GM12878 (cell line): ENCODE measurements at regions not wholly inside any gene's neighbourhood (a gene's known extent, or its start where the extent isn't known, plus 50 kb on each side); places are given as distances from the start of the nearest gene placed in this dataset.

Source experiments
- ATAC-seq: fragments of 200-7000 bp; cut with Tn5 transposase; 3 replicates; pipeline ENCODE4 v1.9.1; 2020; ENCODE audit warnings: mild to moderate bottlenecking, moderate library complexity
- BruUV-seq: library from RNA; stranded (reverse); fragments of 400-500 nt; replicated peaks from 2 replicates; lab custom pipeline; 2021; lab: Mats Ljungman, UMichigan
- CTCF ChIA-PET: fragments of 300-600 bp; sonication (Branson Sonifier 250); formaldehyde crosslinking; extraction: SDS; loops from one replicate; lab custom pipeline; 2021; ENCODE audit warnings: inconsistent platforms; lab: Yijun Ruan, JAX
- POLR2A ChIA-PET: fragments of 350-600 bp; formaldehyde crosslinking; extraction: SDS; loops from one replicate; lab custom pipeline; 2021; ENCODE audit warnings: inconsistent platforms; lab: Charles Lee
- RAD21 ChIA-PET: fragments of 300-600 bp; sonication (Branson Sonifier 250); formaldehyde crosslinking; loops from one replicate; lab custom pipeline; 2023; ENCODE audit warnings: antibody characterized with exemption; ENCODE audit not compliant: unreplicated experiment; lab: Charles Lee
- SMC1A ChIA-PET: fragments of 300-600 bp; sonication (Branson Sonifier 250); formaldehyde crosslinking; loops from one replicate; lab custom pipeline; 2023; ENCODE audit not compliant: unreplicated experiment, uncharacterized antibody; lab: Charles Lee
- DNase-seq: peaks from one replicate; pipeline ENCODE4 v3.0.0-alpha.2; 2011; ENCODE audit warnings: low read depth, low spot score
- FAIRE-seq: peaks from 3 replicates; lab custom pipeline; 2011; peaks lifted over from hg19 to GRCh38; lab: Jason Lieb, UNC
- H2AFZ ChIP-seq: 2 replicates; pipeline ENCODE4 v1.6.0; 2011; ENCODE audit warnings: low read depth, low read length, control low read depth; ENCODE audit not compliant: control insufficient read depth
- H3K27ac ChIP-seq: 2 replicates; pipeline ENCODE4 v1.5.1; 2011; ENCODE audit warnings: control low read depth; ENCODE audit not compliant: control insufficient read depth, insufficient read depth
- H3K27me3 ChIP-seq, 2 experiments: replicated peaks in 1 of 2; 2 replicates each; pipeline versions ENCODE4 v1.6.0 to v1.6.1; 2011; ENCODE audit warnings: low read length in 1 of 2; ENCODE audit not compliant: control insufficient read depth in 2 of 2, insufficient read depth in 2 of 2
- H3K36me3 ChIP-seq, 2 experiments: 2 replicates each; pipeline ENCODE4 v1.5.1; 2011; ENCODE audit warnings: low read length in 1 of 2; ENCODE audit not compliant: control insufficient read depth in 2 of 2, insufficient read depth in 2 of 2
- H3K4me1 ChIP-seq: 2 replicates; pipeline ENCODE4 v1.6.1; 2011; ENCODE audit warnings: mild to moderate bottlenecking, low read length, moderate library complexity, mixed read lengths; ENCODE audit not compliant: control insufficient read depth, insufficient read depth
- H3K4me2 ChIP-seq: 2 replicates; pipeline ENCODE4 v1.6.0; 2011; ENCODE audit warnings: control low read depth; ENCODE audit not compliant: control insufficient read depth, insufficient read depth
- H3K4me3 ChIP-seq: fragments of 200-600 bp; sonication (generic); 2 replicates; pipeline ENCODE4 v1.5.1; 2016
- H3K79me2 ChIP-seq: 2 replicates; pipeline ENCODE4 v1.6.0; 2011; ENCODE audit warnings: low read length; ENCODE audit not compliant: control insufficient read depth, insufficient read depth
- H3K9ac ChIP-seq: 2 replicates; pipeline ENCODE4 v1.8.0; 2011; ENCODE audit warnings: low read length, control low read depth, mixed read lengths; ENCODE audit not compliant: control insufficient read depth, insufficient read depth
- H3K9me3 ChIP-seq: replicated peaks from 3 replicates; pipeline ENCODE4 v1.5.1; 2011; ENCODE audit warnings: mild to moderate bottlenecking, low read length; ENCODE audit not compliant: control insufficient read depth, insufficient read depth
- H4K20me1 ChIP-seq: 2 replicates; pipeline ENCODE4 v1.6.0; 2011; ENCODE audit not compliant: control insufficient read depth, insufficient read depth
- CEBPB ChIP-seq, 2 experiments: fragments of 150-350 bp in 1 of 2; IDR thresholded peaks; 2 replicates each; pipeline ENCODE4 v1.6.1; 2012 to 2014; ENCODE audit warnings: low read depth in 2 of 2, low read length in 2 of 2, borderline replicate concordance in 1 of 2, inconsistent platforms in 1 of 2
- CREB1 ChIP-seq: IDR thresholded peaks from 2 replicates; pipeline ENCODE4 v1.6.1; 2012; ENCODE audit warnings: low read depth, mild to moderate bottlenecking, inconsistent platforms
- JUND ChIP-seq: IDR thresholded peaks from 2 replicates; pipeline ENCODE4 v1.6.1; 2012; ENCODE audit warnings: low read depth, mild to moderate bottlenecking, low read length, improper control_type of control experiment, moderate library complexity
- MLLT1 ChIP-seq: fragments of 450-650 bp; IDR thresholded peaks from 2 replicates; pipeline ENCODE4 v1.6.1; 2016; ENCODE audit warnings: mild to moderate bottlenecking
- NR2C2 ChIP-seq: IDR thresholded peaks from 2 replicates; pipeline ENCODE4 v1.6.1; 2011; ENCODE audit warnings: borderline replicate concordance, low read depth; ENCODE audit not compliant: control insufficient read depth, insufficient read length
- PAX5 ChIP-seq: IDR thresholded peaks from 2 replicates; pipeline ENCODE4 v1.6.1; 2011; ENCODE audit warnings: low read depth, low read length, borderline replicate concordance
- POU2F2 ChIP-seq: IDR thresholded peaks from 3 replicates; pipeline ENCODE4 v1.6.1; 2011; ENCODE audit warnings: low read depth, mild to moderate bottlenecking, low read length, borderline replicate concordance
- ZBED1 ChIP-seq: IDR thresholded peaks from 2 replicates; pipeline ENCODE4 v1.6.1; 2016; ENCODE audit warnings: borderline replicate concordance
- ZNF384 ChIP-seq: IDR thresholded peaks from 2 replicates; pipeline ENCODE4 v1.6.1; 2012; ENCODE audit warnings: low read depth, mild to moderate bottlenecking, low read length, improper control_type of control experiment, borderline replicate concordance
- WGBS: methylation state at CpG from one replicate; pipeline ENCODE4 v1.1.6; 2016; ENCODE audit warnings: low lambda C conversion rate; ENCODE audit not compliant: insufficient replicate concordance, insufficient coverage; ENCODE audit errors: missing lambda C conversion rate; 5-methylcytosine and 5-hydroxymethylcytosine counted together
- in situ Hi-C: fragments of 300-500 bp; cut with MboI; formaldehyde crosslinking; loops from 9 replicates; pipeline ENCODE4 v1.14.3; 2018; ENCODE audit warnings: mixed read lengths
- intact Hi-C: fragments of 100-400 bp; cut with micrococcal nuclease; formaldehyde crosslinking; loops from one replicate; pipeline ENCODE4 v1.14.2; 2022; ENCODE audit not compliant: unreplicated experiment
- TF ChIP-seq, protein P1 (sequence below): IDR thresholded peaks from 2 replicates; pipeline ENCODE4 v1.6.1; 2011; ENCODE audit warnings: borderline replicate concordance, low read depth, mild to moderate bottlenecking, moderate library complexity, low read length; ENCODE audit not compliant: insufficient read depth, poor library complexity, severe bottlenecking
- TF ChIP-seq, protein P2 (sequence below): fragments of 450-650 bp; formaldehyde crosslinking; IDR thresholded peaks from 2 replicates; pipeline ENCODE4 v1.4.0; 2022; ENCODE audit warnings: mild to moderate bottlenecking, moderate library complexity

GRCh38 chr2:129883121-129883520 lies 96.3 kb upstream of the RAB6C start:
- Histone ChIP-seq H3K27me3 (no peaks in the 10 kb centered on the region; a peak in 1 of 4 replicates), H3K36me3 (no peaks in the 10 kb centered on the region), H3K9me3 (no peaks in the 10 kb centered on the region), H4K20me1 (no peaks in the 10 kb centered on the region), H3K27ac (no peak overlapping the region), H3K4me2 (no peak overlapping the region), H3K4me3 (no peak overlapping the region), H3K4me1 (no peaks in the 10 kb centered on the region), H2AFZ (no peak overlapping the region), H3K79me2 (no peaks in the 10 kb centered on the region), H3K9ac (no peak overlapping the region)
- POLR2A ChIA-PET: no interaction called here
- WGBS: 12% methylated on average over 3 of the region's 3 CpGs
- intact Hi-C loops: no loop called here
- no peak for ATAC-seq
- TF ChIP-seq ZBED1 (no peak), PAX5 (no peak)
- CTCF ChIA-PET: no interaction called here
- DNase-seq: no peak
- in situ Hi-C loops: no loop called here
- BruUV-seq: no TSS peak
- FAIRE-seq: no peak
- SMC1A ChIA-PET: no interaction called here
- RAD21 ChIA-PET: no interaction called here

GRCh38 chr2:129884221-129884786 lies 95.2 kb upstream of the RAB6C start:
- Histone ChIP-seq H3K9me3 (no peaks in the 10 kb centered on the region), H3K4me3 (no peak overlapping the region), H3K9ac (no peak overlapping the region), H3K27ac (no peak overlapping the region)
- BruUV-seq: no TSS peak
- no peak for DNase-seq
- in situ Hi-C loops: no loop called here
- TF ChIP-seq CREB1 (no peak), MLLT1 (no peak), ZNF384 (no peak), JUND (no peak), CEBPB (IDR thresholded peaks at IDR 0.05; ENCODE audit: borderline replicate concordance in 1 of 2, low read depth in 2 of 2, low read length in 2 of 2) (no peak), POU2F2 (no peak), NR2C2 (no peak)
- TF ChIP-seq, protein P1, sequence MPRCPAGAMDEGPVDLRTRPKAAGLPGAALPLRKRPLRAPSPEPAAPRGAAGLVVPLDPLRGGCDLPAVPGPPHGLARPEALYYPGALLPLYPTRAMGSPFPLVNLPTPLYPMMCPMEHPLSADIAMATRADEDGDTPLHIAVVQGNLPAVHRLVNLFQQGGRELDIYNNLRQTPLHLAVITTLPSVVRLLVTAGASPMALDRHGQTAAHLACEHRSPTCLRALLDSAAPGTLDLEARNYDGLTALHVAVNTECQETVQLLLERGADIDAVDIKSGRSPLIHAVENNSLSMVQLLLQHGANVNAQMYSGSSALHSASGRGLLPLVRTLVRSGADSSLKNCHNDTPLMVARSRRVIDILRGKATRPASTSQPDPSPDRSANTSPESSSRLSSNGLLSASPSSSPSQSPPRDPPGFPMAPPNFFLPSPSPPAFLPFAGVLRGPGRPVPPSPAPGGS: no peak
- TF ChIP-seq, protein P2, sequence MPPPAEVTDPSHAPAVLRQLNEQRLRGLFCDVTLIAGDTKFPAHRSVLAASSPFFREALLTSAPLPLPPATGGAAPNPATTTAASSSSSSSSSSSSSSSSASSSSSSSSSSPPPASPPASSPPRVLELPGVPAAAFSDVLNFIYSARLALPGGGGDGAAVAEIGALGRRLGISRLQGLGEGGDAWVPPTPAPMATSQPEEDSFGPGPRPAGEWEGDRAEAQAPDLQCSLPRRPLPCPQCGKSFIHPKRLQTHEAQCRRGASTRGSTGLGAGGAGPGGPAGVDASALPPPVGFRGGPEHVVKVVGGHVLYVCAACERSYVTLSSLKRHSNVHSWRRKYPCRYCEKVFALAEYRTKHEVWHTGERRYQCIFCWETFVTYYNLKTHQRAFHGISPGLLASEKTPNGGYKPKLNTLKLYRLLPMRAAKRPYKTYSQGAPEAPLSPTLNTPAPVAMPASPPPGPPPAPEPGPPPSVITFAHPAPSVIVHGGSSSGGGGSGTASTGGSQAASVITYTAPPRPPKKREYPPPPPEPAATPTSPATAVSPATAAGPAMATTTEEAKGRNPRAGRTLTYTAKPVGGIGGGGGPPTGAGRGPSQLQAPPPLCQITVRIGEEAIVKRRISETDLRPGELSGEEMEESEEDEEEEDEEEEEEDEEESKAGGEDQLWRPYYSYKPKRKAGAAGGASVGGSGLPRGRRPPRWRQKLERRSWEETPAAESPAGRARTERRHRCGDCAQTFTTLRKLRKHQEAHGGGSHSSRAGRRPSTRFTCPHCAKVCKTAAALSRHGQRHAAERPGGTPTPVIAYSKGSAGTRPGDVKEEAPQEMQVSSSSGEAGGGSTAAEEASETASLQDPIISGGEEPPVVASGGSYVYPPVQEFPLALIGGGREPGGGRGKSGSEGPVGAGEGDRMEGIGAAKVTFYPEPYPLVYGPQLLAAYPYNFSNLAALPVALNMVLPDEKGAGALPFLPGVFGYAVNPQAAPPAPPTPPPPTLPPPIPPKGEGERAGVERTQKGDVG (CRISPR knock-in tag): no peak
- TF ChIP-seq, all 136 proteins: peak for 0
- ChIA-PET POLR2A (no interaction called here), SMC1A (no interaction called here), RAD21 (no interaction called here), CTCF (no interaction called here)
- intact Hi-C loops: no loop called here
- ATAC-seq (no peak), FAIRE-seq (no peak)
- no peak overlapping the region for H3K4me2 ChIP-seq
- H3K27me3 ChIP-seq: no peaks in the 10 kb centered on the region; a peak in 1 of 4 replicates
- WGBS: 17% methylated on average over 4 of the region's 4 CpGs
- H3K36me3 ChIP-seq: no peaks in the 10 kb centered on the region
- H2AFZ ChIP-seq: no peak overlapping the region
- H3K4me1 ChIP-seq: no peaks in the 10 kb centered on the region
- no peaks in the 10 kb centered on the region for H3K79me2 ChIP-seq
- H4K20me1 ChIP-seq: no peaks in the 10 kb centered on the region
